Vagina (tissue), 2 donors: ENCODE measurements at regions not wholly inside any gene's neighbourhood (a gene's known extent, or its start where the extent isn't known, plus 50 kb on each side); places are given as distances from the start of the nearest gene placed in this dataset.

ENCODE experiments used
- DNase-seq, 2 donors: peaks; one replicate each; pipeline ENCODE4 v3.0.0-alpha.2; 2017; ENCODE audit errors: extremely low spot score in 2 of 2
- H3K27ac ChIP-seq: fragments of 200-600 bp; sonication (generic); one replicate; pipeline ENCODE4 v1.5.1; 2019
- H3K27me3 ChIP-seq: fragments of 200-600 bp; sonication (generic); one replicate; pipeline ENCODE4 v1.5.1; 2019
- H3K36me3 ChIP-seq, 2 donors: fragments of 200-600 bp; sonication (generic); one replicate each; pipeline ENCODE4 v1.5.1; 2017 to 2019
- H3K4me1 ChIP-seq: fragments of 200-600 bp; sonication (generic); one replicate; pipeline ENCODE4 v1.5.1; 2019
- H3K4me3 ChIP-seq, 2 donors: fragments of 200-600 bp; sonication (generic); 1 replicate in 1 of 2; 2 replicates in 1 of 2; pipeline ENCODE4 v1.5.1; 2016 to 2019
- H3K9me3 ChIP-seq: fragments of 200-600 bp; sonication (generic); one replicate; pipeline ENCODE4 v1.5.1; 2019
- CTCF ChIP-seq, 3 experiments: fragments of 450-650 bp in 2 of 3; fragments of 200-600 bp in 1 of 3; sonication (generic) in 1 of 3; IDR thresholded peaks; one replicate each; pipeline ENCODE4 v1.5.1; 2017 to 2019; ENCODE audit warnings: antibody characterized with exemption in 3 of 3, mild to moderate bottlenecking in 2 of 3, moderate library complexity in 2 of 3
- POLR2A ChIP-seq, 2 donors: fragments of 450-650 bp; IDR thresholded peaks; one replicate each; pipeline ENCODE4 v1.6.1; 2017; ENCODE audit warnings: antibody characterized with exemption in 2 of 2, mild to moderate bottlenecking in 2 of 2, moderate library complexity in 2 of 2
- POLR2AphosphoS5 ChIP-seq, 2 donors: sonication (generic); formaldehyde crosslinking; IDR thresholded peaks; one replicate each; pipeline ENCODE4 v1.9.0; 2017; ENCODE audit warnings: antibody characterized with exemption in 2 of 2, mild to moderate bottlenecking in 2 of 2, low read depth in 1 of 2; ENCODE audit not compliant: insufficient read depth in 1 of 2
- intact Hi-C: fragments of 100-400 bp; cut with DNase I; formaldehyde crosslinking; loops from one replicate; pipeline ENCODE4 v1.15.1; 2023

GRCh38 chr2:8580316-8581233 is 101.3 kb upstream of the ID2 start:
- no peak overlapping the region for H3K4me3 ChIP-seq
- no peak overlapping the region for H3K27ac ChIP-seq
- no peaks in the 10 kb centered on the region for H3K27me3 ChIP-seq
- intact Hi-C loops = no loop called here
- H3K4me1 ChIP-seq = peaks cover 4% of the 10 kb centered on the region
- TF ChIP-seq POLR2AphosphoS5 (IDR thresholded peaks at IDR 0.05; ENCODE audit: insufficient read depth in 1 of 2, low read depth in 1 of 2) (no peak), CTCF (IDR thresholded peaks at IDR 0.05) (no peak), POLR2A (IDR thresholded peaks at IDR 0.05) (no peak)
- DNase-seq = peak in 1 of 2 donors; percentile 91
- H3K36me3 ChIP-seq = no peaks in the 10 kb centered on the region
- no peaks in the 10 kb centered on the region for H3K9me3 ChIP-seq

DNA sequence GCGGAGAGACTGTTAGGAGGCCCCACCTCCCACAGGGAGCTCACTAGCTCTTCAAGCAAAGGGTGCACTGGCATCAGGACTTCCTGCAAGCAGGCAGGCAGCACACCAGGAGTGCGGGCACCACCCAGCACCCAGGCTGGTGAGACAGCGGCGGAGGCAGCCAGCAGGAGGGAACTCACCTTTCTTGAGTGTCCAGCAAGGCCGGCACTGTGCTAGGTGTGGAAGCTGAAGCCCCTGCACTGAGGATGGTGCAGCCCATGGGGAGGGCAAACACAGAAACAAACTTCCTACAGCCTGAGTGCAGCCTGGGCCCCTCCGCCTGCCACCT is 100.7 kb upstream of the ID2 start:
- Histone ChIP-seq H3K9me3 (no peaks in the 10 kb centered on the region), H3K4me3 (no peak overlapping the region), H3K27me3 (no peaks in the 10 kb centered on the region), H3K36me3 (no peaks in the 10 kb centered on the region), H3K27ac (no peak overlapping the region), H3K4me1 (no peaks in the 10 kb centered on the region)
- DNase-seq = no peak
- intact Hi-C loops = no loop called here
- no peak for TF ChIP-seq POLR2AphosphoS5 (IDR thresholded peaks at IDR 0.05; ENCODE audit: insufficient read depth in 1 of 2, low read depth in 1 of 2)
- TF ChIP-seq CTCF (IDR thresholded peaks at IDR 0.05) = no peak
- no peak for TF ChIP-seq POLR2A (IDR thresholded peaks at IDR 0.05)

DNA sequence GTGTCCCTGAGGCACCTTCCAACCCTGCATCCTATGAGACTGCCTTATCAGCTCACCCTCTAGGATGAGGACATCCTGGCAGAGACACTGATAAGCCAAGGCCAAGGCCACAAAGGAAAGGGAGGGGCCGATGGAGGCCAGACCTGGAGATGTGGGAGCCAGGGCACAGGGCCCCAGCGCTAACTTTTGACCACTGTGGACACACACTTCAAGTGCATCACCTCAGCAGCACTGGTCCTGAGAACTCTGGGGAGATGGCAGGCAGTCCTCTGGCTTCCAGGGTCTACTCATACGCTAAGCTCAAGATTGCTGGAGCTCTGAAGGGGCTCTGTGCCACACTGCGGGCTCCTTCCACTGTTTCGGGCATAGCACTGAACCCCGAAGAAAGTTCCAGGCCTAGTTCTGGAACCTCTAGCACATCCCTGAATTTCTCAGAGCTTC is 100.2 kb upstream of the ID2 start:
- Histone ChIP-seq H3K4me3 (no peak overlapping the region), H3K36me3 (no peaks in the 10 kb centered on the region), H3K27ac (no peak overlapping the region), H3K9me3 (no peaks in the 10 kb centered on the region), H3K4me1 (no peaks in the 10 kb centered on the region), H3K27me3 (no peaks in the 10 kb centered on the region)
- intact Hi-C loops = no loop called here
- TF ChIP-seq POLR2AphosphoS5 (IDR thresholded peaks at IDR 0.05; ENCODE audit: insufficient read depth in 1 of 2, low read depth in 1 of 2) (no peak), CTCF (IDR thresholded peaks at IDR 0.05) (no peak), POLR2A (IDR thresholded peaks at IDR 0.05) (no peak)
- peak in 1 of 2 donors; percentile 92 for DNase-seq

GRCh38 chr2:8582191-8582590 is 99.7 kb upstream of the ID2 start:
- no peak overlapping the region for H3K27ac ChIP-seq
- no peaks in the 10 kb centered on the region for H3K36me3 ChIP-seq
- no peak for TF ChIP-seq POLR2A (IDR thresholded peaks at IDR 0.05)
- TF ChIP-seq CTCF (IDR thresholded peaks at IDR 0.05) = no peak
- no peak for TF ChIP-seq POLR2AphosphoS5 (IDR thresholded peaks at IDR 0.05; ENCODE audit: insufficient read depth in 1 of 2, low read depth in 1 of 2)
- H3K4me1 ChIP-seq = no peaks in the 10 kb centered on the region
- DNase-seq = peak in 1 of 2 donors; percentile 81
- no peak overlapping the region for H3K4me3 ChIP-seq
- H3K27me3 ChIP-seq = no peaks in the 10 kb centered on the region
- intact Hi-C loops = no loop called here
- H3K9me3 ChIP-seq = no peaks in the 10 kb centered on the region
